Stomach (tissue), 8 donors: ENCODE measurements at regions not wholly inside any gene's neighbourhood (a gene's known extent, or its start where the extent isn't known, plus 50 kb on each side); places are given as distances from the start of the nearest gene placed in this dataset.

ENCODE experiments used
- DNase-seq, 2 donors: peaks; one replicate each; pipeline versions ENCODE4 v3.0.0 to v3.0.0-alpha.2; 2013 to 2019
- H3K27ac ChIP-seq, 5 donors: fragments of 200-600 bp in 4 of 5; sonication (generic) in 4 of 5; one replicate each; pipeline ENCODE4 v1.5.1; 2013 to 2019; ENCODE audit warnings: mild to moderate bottlenecking in 1 of 5, moderate library complexity in 1 of 5
- H3K27me3 ChIP-seq, 3 donors: fragments of 200-600 bp; sonication (generic); one replicate each; pipeline ENCODE4 v1.5.1; 2017 to 2019; ENCODE audit warnings: mixed run types in 1 of 3
- H3K36me3 ChIP-seq, 4 donors: fragments of 200-600 bp; sonication (generic); 1 replicate in 3 of 4; 2 replicates in 1 of 4; pipeline ENCODE4 v1.5.1; 2016 to 2019
- H3K4me1 ChIP-seq, 4 donors: fragments of 200-600 bp; sonication (generic); one replicate each; pipeline ENCODE4 v1.5.1; 2016 to 2019
- H3K4me3 ChIP-seq, 4 donors: fragments of 200-600 bp; sonication (generic) in 3 of 4; one replicate each; pipeline ENCODE4 v1.5.1; 2016 to 2019; ENCODE audit warnings: mild to moderate bottlenecking in 1 of 4
- H3K9me3 ChIP-seq, 4 donors: fragments of 200-600 bp; sonication (generic); one replicate each; pipeline ENCODE4 v1.5.1; 2016 to 2019
- EP300 ChIP-seq: sonication (generic); formaldehyde crosslinking; IDR thresholded peaks from one replicate; pipeline ENCODE4 v1.6.1; 2017; ENCODE audit warnings: antibody characterized with exemption
- POLR2A ChIP-seq, 4 donors: fragments of 450-650 bp; IDR thresholded peaks; one replicate each; pipeline ENCODE4 v1.6.1; 2016; ENCODE audit warnings: antibody characterized with exemption in 4 of 4, control low read depth in 2 of 4, mild to moderate bottlenecking in 1 of 4, moderate library complexity in 1 of 4
- POLR2AphosphoS5 ChIP-seq, 3 donors: sonication (generic); formaldehyde crosslinking; IDR thresholded peaks; one replicate each; pipeline ENCODE4 v1.6.1; 2016; ENCODE audit warnings: antibody characterized with exemption in 3 of 3
- WGBS, 5 donors: extraction: QIAGEN DNeasy Blood & Tissue Kit in 3 of 5; methylation state at CpG; one replicate each; pipeline versions ENCODE4 v1.1.5 to v1.1.7; 2013 to 2018; 5-methylcytosine and 5-hydroxymethylcytosine counted together
- intact Hi-C: fragments of 100-400 bp; cut with DNase I; formaldehyde crosslinking; loops from one replicate; pipeline ENCODE4 v1.15.1; 2023; ENCODE audit warnings: low total_unique reads
- TF ChIP-seq, protein P1 (sequence below), 7 experiments: fragments of 450-650 bp in 4 of 7; fragments of 200-600 bp in 3 of 7; sonication (generic) in 3 of 7; IDR thresholded peaks; one replicate each; pipeline ENCODE4 v1.5.1; 2016 to 2019; ENCODE audit warnings: antibody characterized with exemption in 7 of 7, control low read depth in 2 of 7, mild to moderate bottlenecking in 1 of 7
- donor health status: healthy with polysubstance abuse.
- donor health status: Bipolar disorder and iron deficiency.
- donor health status: healthy.

DNA sequence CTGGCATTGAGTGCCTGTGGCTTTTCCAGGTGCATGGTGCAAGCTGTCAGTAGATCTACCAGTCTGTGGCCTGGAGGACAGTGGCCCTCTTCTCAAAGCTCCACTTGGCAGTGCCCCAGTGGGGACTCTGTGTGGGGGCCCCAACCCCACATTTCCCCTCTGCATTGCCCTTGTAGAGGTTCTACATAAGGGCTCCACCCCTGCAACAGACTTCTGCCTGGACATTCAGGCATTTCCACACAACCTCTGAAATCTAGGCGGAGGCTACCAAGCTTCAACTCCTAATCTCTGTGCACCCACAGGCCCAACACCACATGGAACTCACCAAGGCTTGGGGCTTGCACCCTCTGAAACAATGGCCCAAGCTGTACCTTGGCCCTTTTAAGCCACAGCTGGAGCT is 102.7 kb upstream of the PLEKHG7 start:
- DNase-seq: no peak
- H3K9me3 ChIP-seq: peaks cover 3 to 11% (median 9%) of the 10 kb centered on the region in 4 donors
- H3K27me3 ChIP-seq: no peaks in the 10 kb centered on the region
- TF ChIP-seq, protein P1, sequence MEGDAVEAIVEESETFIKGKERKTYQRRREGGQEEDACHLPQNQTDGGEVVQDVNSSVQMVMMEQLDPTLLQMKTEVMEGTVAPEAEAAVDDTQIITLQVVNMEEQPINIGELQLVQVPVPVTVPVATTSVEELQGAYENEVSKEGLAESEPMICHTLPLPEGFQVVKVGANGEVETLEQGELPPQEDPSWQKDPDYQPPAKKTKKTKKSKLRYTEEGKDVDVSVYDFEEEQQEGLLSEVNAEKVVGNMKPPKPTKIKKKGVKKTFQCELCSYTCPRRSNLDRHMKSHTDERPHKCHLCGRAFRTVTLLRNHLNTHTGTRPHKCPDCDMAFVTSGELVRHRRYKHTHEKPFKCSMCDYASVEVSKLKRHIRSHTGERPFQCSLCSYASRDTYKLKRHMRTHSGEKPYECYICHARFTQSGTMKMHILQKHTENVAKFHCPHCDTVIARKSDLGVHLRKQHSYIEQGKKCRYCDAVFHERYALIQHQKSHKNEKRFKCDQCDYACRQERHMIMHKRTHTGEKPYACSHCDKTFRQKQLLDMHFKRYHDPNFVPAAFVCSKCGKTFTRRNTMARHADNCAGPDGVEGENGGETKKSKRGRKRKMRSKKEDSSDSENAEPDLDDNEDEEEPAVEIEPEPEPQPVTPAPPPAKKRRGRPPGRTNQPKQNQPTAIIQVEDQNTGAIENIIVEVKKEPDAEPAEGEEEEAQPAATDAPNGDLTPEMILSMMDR (IDR thresholded peaks at IDR 0.05): no peak
- TF ChIP-seq POLR2AphosphoS5 (IDR thresholded peaks at IDR 0.05) (no peak), EP300 (no peak), POLR2A (IDR thresholded peaks at IDR 0.05) (no peak)
- intact Hi-C loops: no loop called here
- H3K27ac ChIP-seq: no peak overlapping the region
- no peak overlapping the region for H3K4me3 ChIP-seq
- WGBS, 5 donors: 86 to 100% (median 96%) methylated on average over 1 of the region's 1 CpG
- H3K36me3 ChIP-seq: no peaks in the 10 kb centered on the region
- peaks cover 0 to 8% (median 0%) of the 10 kb centered on the region in 4 donors for H3K4me1 ChIP-seq

DNA sequence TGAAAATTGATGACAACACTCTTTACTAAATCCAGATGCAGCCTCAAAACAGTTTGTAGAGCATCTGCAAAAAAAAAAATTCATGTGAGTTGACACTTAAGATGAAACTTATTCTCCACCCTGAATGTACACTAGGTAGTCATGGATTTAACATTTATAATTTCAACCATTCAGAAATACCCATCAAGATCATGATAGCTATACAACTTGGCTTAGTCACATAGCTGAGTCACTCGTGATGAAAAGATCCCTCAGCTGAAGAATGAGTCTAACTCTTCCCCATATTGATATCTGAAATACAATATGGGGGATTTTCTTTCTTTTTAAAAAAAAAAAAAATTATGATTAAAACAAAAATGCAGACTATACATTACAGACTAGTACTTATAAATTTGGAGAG is 104.8 kb upstream of the PLEKHG7 start:
- Histone ChIP-seq H3K4me3 (no peak overlapping the region), H3K36me3 (no peaks in the 10 kb centered on the region), H3K27ac (no peak overlapping the region), H3K9me3 (peaks cover 3 to 11% (median 9%) of the 10 kb centered on the region in 4 donors), H3K27me3 (no peaks in the 10 kb centered on the region), H3K4me1 (peaks cover 0 to 5% (median 0%) of the 10 kb centered on the region in 4 donors)
- TF ChIP-seq, protein P1 (IDR thresholded peaks at IDR 0.05): no peak
- TF ChIP-seq POLR2AphosphoS5 (IDR thresholded peaks at IDR 0.05) (no peak), EP300 (no peak), POLR2A (IDR thresholded peaks at IDR 0.05) (no peak)
- intact Hi-C loops: no loop called here
- DNase-seq: no peak
- WGBS, 5 donors: 37 to 66% (median 58%) methylated on average over 1 of the region's 1 CpG

DNA sequence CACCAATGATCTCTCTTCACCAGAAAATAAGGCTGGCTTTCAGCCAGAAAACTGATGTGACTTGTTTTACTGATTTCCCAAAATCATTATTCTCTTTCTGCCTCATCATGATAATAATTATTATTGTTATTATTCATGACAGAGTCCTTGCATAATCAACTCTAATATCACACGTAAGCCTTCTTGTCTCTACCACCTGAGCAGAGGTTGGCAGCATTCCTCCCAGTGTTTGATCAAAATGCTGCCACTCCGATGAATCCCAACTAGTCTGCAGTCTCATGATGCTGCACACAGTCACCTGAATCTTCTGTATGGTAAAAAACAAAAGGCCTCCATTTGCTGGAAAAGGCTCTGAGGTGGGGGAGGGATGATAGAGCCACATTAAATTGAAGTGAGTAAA is 105.7 kb upstream of the PLEKHG7 start:
- H3K27me3 ChIP-seq: no peaks in the 10 kb centered on the region
- peaks cover 3 to 11% (median 9%) of the 10 kb centered on the region in 4 donors for H3K9me3 ChIP-seq
- DNase-seq: no peak
- no peak overlapping the region for H3K27ac ChIP-seq
- WGBS, 5 donors: 44 to 92% (median 66%) methylated on average over 2 of the region's 2 CpGs
- no peaks in the 10 kb centered on the region for H3K4me1 ChIP-seq
- H3K4me3 ChIP-seq: no peak overlapping the region
- intact Hi-C loops: no loop called here
- no peaks in the 10 kb centered on the region for H3K36me3 ChIP-seq
- TF ChIP-seq EP300 (no peak), POLR2AphosphoS5 (IDR thresholded peaks at IDR 0.05) (no peak), POLR2A (IDR thresholded peaks at IDR 0.05) (no peak)
- TF ChIP-seq, protein P1 (IDR thresholded peaks at IDR 0.05): no peak

DNA sequence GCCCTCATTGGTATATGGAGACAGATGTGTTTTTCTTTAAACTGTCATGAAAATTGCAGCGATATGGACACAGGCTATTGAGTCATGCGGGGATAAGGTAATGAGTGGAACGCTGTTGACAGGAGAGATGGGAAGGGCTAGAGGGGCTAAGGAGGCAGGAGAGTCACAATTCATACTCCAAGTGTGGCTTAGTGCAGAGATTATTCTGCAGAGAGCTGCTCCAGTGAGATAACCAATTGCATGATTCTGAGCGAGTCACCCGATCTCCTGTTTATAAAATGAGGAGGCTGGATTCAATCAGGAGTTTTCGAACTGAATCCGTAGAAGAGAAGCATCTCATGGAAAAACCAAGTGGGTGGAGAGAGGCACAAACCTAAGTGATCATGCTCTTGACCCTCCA is 106.4 kb upstream of the PLEKHG7 start:
- 56 to 81% (median 78%) methylated on average over 7 of the region's 7 CpGs for WGBS, 5 donors
- no peaks in the 10 kb centered on the region for H3K36me3 ChIP-seq
- H3K4me3 ChIP-seq: no peak overlapping the region
- intact Hi-C loops: no loop called here
- DNase-seq: no peak
- H3K9me3 ChIP-seq: peaks cover 3 to 11% (median 9%) of the 10 kb centered on the region in 4 donors
- TF ChIP-seq POLR2AphosphoS5 (IDR thresholded peaks at IDR 0.05) (no peak), POLR2A (IDR thresholded peaks at IDR 0.05) (no peak), EP300 (no peak)
- TF ChIP-seq, protein P1 (IDR thresholded peaks at IDR 0.05): no peak
- H3K4me1 ChIP-seq: no peaks in the 10 kb centered on the region
- H3K27ac ChIP-seq: no peak overlapping the region
- H3K27me3 ChIP-seq: no peaks in the 10 kb centered on the region
